ENCODE measurements at regions not wholly inside any gene's neighbourhood (a gene's known extent, or its start where the extent isn't known, plus 50 kb on each side); places are given as distances from the start of the nearest gene placed in this dataset.

DNA sequence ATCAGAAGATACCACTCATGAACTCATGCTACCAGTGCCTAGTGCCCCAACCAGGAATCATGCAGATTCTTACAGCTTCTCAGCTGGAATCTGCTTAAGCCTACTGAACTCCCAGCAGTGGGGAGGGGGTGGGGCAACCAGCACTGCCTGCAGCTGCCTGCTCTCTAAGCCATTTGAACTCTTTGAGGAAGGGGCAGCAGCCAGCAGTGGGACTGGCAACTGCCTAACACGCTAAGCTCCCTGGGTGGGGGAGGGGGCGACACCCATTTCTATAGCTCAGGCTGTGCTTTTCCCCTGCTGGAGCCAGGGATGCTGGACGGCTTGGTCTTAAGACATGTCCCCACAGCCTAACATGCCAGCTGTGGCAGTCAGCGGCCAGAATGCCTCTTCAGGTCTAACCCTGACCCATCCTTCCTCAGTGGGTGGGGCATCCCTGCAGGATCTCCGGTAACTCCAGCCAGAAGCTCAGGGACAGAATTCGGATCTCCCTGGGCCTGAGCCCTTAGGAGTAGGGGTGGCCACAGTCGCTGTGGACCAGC, 889.7 kb downstream of the CDH9 start:
- intact Hi-C loops (cut with micrococcal nuclease; ENCODE audit: unreplicated experiment) (no loop called here), in situ Hi-C loops (cut with HindIII; ENCODE audit: low pct_unique_long_range_greater_than_20kb, low sequenced_read_pairs) (no loop called here)
- H3K27ac ChIP-seq (ENCODE audit: low read length): no peak overlapping the region
- no peaks in the 10 kb centered on the region for H3K4me1 ChIP-seq (ENCODE audit: control insufficient read depth, insufficient read depth, low read length)
- DNase-seq (ENCODE audit: low read depth, low spot score) (no peak), ATAC-seq (no peak)
- no peak overlapping the region for H3K4me3 ChIP-seq (ENCODE audit: low read depth in 2 of 2, low read length in 2 of 2)
- H3K36me3 ChIP-seq (ENCODE audit: control insufficient read depth, insufficient read depth, low read length): no peaks in the 10 kb centered on the region
- no peak for TF ChIP-seq CTCF (IDR thresholded peaks at IDR 0.05)
- TF ChIP-seq POLR2AphosphoS5 (IDR thresholded peaks at IDR 0.05; ENCODE audit: low read depth, low read length): no peak
- TF ChIP-seq SIN3A (IDR thresholded peaks at IDR 0.05; ENCODE audit: borderline replicate concordance, insufficient read depth, low read depth, low read length): no peak
- TF ChIP-seq, protein P1, sequence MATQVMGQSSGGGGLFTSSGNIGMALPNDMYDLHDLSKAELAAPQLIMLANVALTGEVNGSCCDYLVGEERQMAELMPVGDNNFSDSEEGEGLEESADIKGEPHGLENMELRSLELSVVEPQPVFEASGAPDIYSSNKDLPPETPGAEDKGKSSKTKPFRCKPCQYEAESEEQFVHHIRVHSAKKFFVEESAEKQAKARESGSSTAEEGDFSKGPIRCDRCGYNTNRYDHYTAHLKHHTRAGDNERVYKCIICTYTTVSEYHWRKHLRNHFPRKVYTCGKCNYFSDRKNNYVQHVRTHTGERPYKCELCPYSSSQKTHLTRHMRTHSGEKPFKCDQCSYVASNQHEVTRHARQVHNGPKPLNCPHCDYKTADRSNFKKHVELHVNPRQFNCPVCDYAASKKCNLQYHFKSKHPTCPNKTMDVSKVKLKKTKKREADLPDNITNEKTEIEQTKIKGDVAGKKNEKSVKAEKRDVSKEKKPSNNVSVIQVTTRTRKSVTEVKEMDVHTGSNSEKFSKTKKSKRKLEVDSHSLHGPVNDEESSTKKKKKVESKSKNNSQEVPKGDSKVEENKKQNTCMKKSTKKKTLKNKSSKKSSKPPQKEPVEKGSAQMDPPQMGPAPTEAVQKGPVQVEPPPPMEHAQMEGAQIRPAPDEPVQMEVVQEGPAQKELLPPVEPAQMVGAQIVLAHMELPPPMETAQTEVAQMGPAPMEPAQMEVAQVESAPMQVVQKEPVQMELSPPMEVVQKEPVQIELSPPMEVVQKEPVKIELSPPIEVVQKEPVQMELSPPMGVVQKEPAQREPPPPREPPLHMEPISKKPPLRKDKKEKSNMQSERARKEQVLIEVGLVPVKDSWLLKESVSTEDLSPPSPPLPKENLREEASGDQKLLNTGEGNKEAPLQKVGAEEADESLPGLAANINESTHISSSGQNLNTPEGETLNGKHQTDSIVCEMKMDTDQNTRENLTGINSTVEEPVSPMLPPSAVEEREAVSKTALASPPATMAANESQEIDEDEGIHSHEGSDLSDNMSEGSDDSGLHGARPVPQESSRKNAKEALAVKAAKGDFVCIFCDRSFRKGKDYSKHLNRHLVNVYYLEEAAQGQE (IDR thresholded peaks at IDR 0.05; ENCODE audit: insufficient read depth in 1 of 2, low read depth in 2 of 2, low read length in 1 of 2): no peak
- TF ChIP-seq TCF7L2 (IDR thresholded peaks at IDR 0.05; ENCODE audit: low read depth, low read length): no peak
- no TSS peak for BruUV-seq (replicated peaks)
- H3K9me3 ChIP-seq (ENCODE audit: control insufficient read depth, insufficient read depth, low read depth, low read length): no peaks in the 10 kb centered on the region
- CTCF ChIA-PET: no interaction called here
- H3K27me3 ChIP-seq (ENCODE audit: control insufficient read depth, insufficient read depth, low read length): no peaks in the 10 kb centered on the region
- POLR2A ChIA-PET: no interaction called here

GRCh38 chr5:26143259-26143658, 895.1 kb downstream of the CDH9 start:
- no peak overlapping the region for H3K4me3 ChIP-seq (ENCODE audit: low read depth in 2 of 2, low read length in 2 of 2)
- in situ Hi-C loops (cut with HindIII; ENCODE audit: low pct_unique_long_range_greater_than_20kb, low sequenced_read_pairs): no loop called here
- BruUV-seq (replicated peaks): no TSS peak
- no peaks in the 10 kb centered on the region for H3K27me3 ChIP-seq (ENCODE audit: control insufficient read depth, insufficient read depth, low read length)
- no peaks in the 10 kb centered on the region for H3K9me3 ChIP-seq (ENCODE audit: control insufficient read depth, insufficient read depth, low read depth, low read length)
- intact Hi-C loops (cut with micrococcal nuclease; ENCODE audit: unreplicated experiment): no loop called here
- ChIA-PET CTCF (no interaction called here), POLR2A (no interaction called here)
- TF ChIP-seq TCF7L2 (IDR thresholded peaks at IDR 0.05; ENCODE audit: low read depth, low read length) (no peak), SIN3A (IDR thresholded peaks at IDR 0.05; ENCODE audit: borderline replicate concordance, insufficient read depth, low read depth, low read length) (no peak), POLR2AphosphoS5 (IDR thresholded peaks at IDR 0.05; ENCODE audit: low read depth, low read length) (no peak), CTCF (IDR thresholded peaks at IDR 0.05) (no peak)
- TF ChIP-seq, protein P1 (IDR thresholded peaks at IDR 0.05; ENCODE audit: insufficient read depth in 1 of 2, low read depth in 2 of 2, low read length in 1 of 2): no peak
- no peak overlapping the region for H3K27ac ChIP-seq (ENCODE audit: low read length)
- H3K36me3 ChIP-seq (ENCODE audit: control insufficient read depth, insufficient read depth, low read length): no peaks in the 10 kb centered on the region
- H3K4me1 ChIP-seq (ENCODE audit: control insufficient read depth, insufficient read depth, low read length): no peaks in the 10 kb centered on the region
- ATAC-seq (no peak), DNase-seq (ENCODE audit: low read depth, low spot score) (no peak)
